ENCODE measurements at regions not wholly inside any gene's neighbourhood (a gene's known extent, or its start where the extent isn't known, plus 50 kb on each side); places are given as distances from the start of the nearest gene placed in this dataset.

DNA sequence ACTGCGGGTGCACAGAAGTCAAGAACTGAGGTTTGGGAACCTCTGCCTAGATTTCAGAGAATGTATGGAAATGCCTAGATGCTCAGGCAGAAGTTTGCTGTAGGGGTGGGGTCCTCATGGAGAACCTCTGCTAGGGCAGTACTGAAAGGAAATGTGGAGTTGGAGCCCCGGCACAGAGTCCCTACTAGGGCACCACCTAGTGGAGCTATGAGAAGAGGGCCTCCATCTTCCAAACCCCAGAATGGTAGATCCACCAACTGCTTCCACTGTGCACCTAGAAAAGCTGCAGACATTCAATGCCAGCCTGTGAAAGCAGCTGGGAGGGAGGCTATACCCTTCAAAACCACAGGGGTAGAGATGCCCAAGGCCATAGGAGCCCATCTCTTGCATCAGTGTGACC, 1336.0 kb upstream of the CELF2 start:
- TF ChIP-seq, protein P1, sequence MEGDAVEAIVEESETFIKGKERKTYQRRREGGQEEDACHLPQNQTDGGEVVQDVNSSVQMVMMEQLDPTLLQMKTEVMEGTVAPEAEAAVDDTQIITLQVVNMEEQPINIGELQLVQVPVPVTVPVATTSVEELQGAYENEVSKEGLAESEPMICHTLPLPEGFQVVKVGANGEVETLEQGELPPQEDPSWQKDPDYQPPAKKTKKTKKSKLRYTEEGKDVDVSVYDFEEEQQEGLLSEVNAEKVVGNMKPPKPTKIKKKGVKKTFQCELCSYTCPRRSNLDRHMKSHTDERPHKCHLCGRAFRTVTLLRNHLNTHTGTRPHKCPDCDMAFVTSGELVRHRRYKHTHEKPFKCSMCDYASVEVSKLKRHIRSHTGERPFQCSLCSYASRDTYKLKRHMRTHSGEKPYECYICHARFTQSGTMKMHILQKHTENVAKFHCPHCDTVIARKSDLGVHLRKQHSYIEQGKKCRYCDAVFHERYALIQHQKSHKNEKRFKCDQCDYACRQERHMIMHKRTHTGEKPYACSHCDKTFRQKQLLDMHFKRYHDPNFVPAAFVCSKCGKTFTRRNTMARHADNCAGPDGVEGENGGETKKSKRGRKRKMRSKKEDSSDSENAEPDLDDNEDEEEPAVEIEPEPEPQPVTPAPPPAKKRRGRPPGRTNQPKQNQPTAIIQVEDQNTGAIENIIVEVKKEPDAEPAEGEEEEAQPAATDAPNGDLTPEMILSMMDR (IDR thresholded peaks at IDR 0.05) = no peak
- TF ChIP-seq EZH2 (IDR thresholded peaks at IDR 0.05) = no peak
- TF ChIP-seq EZH2phosphoT487 (IDR thresholded peaks at IDR 0.05) = no peak

All from neural progenitor cell (in vitro differentiated cells).